Transverse colon (tissue), 4 donors: ENCODE measurements at regions not wholly inside any gene's neighbourhood (a gene's known extent, or its start where the extent isn't known, plus 50 kb on each side); places are given as distances from the start of the nearest gene placed in this dataset.

Experiments
- DNase-seq: peaks from one replicate; pipeline ENCODE4 v3.0.0-alpha.2; 2019
- H3K27ac ChIP-seq, 4 donors: fragments of 200-600 bp; sonication (generic); 2 replicates each; pipeline ENCODE4 v1.5.1; 2016 to 2018; ENCODE audit warnings: inconsistent platforms in 4 of 4
- H3K27me3 ChIP-seq: fragments of 200-600 bp; sonication (generic); 2 replicates; pipeline ENCODE4 v1.5.1; 2017; ENCODE audit warnings: inconsistent platforms
- H3K36me3 ChIP-seq, 4 donors: fragments of 200-600 bp; sonication (generic); 2 replicates each; pipeline ENCODE4 v1.5.1; 2017 to 2019; ENCODE audit warnings: inconsistent platforms in 4 of 4
- H3K4me1 ChIP-seq, 4 donors: fragments of 200-600 bp; sonication (generic); 2 replicates each; pipeline ENCODE4 v1.5.1; 2017 to 2020; ENCODE audit warnings: inconsistent platforms in 4 of 4
- H3K4me3 ChIP-seq, 4 donors: fragments of 200-600 bp; sonication (generic); 1 replicate in 1 of 4; 2 replicates in 3 of 4; pipeline versions ENCODE4 v1.5.1 to v1.6.1; 2017 to 2019; ENCODE audit warnings: inconsistent platforms in 4 of 4
- H3K9me3 ChIP-seq, 2 donors: fragments of 200-600 bp; sonication (generic); 2 replicates each; pipeline ENCODE4 v1.5.1; 2017 to 2019; ENCODE audit warnings: inconsistent platforms in 2 of 2
- EP300 ChIP-seq: sonication (generic); formaldehyde crosslinking; IDR thresholded peaks from one replicate; pipeline ENCODE4 v1.6.1; 2017; ENCODE audit warnings: antibody characterized with exemption, low read depth
- POLR2A ChIP-seq: fragments of 450-650 bp; IDR thresholded peaks from one replicate; pipeline ENCODE4 v1.6.1; 2016; ENCODE audit warnings: antibody characterized with exemption, mild to moderate bottlenecking, moderate library complexity
- POLR2AphosphoS5 ChIP-seq, 3 donors: sonication (generic); formaldehyde crosslinking; IDR thresholded peaks; one replicate each; pipeline ENCODE4 v1.6.1; 2016; ENCODE audit warnings: antibody characterized with exemption in 3 of 3
- WGBS, 2 donors: methylation state at CpG; one replicate each; pipeline ENCODE4 v1.1.5; 2018; ENCODE audit warnings: low coverage in 1 of 2; 5-methylcytosine and 5-hydroxymethylcytosine counted together
- in situ Hi-C, 4 donors: fragments of 200-750 bp; cut with MboI; loops; one replicate each; pipeline versions ENCODE4 v1.15.0 to v1.15.1; 2017; ENCODE audit warnings: low sequenced_read_pairs in 3 of 4, low pct_ligation_motif_present in 1 of 4, low pct_unique_long_range_greater_than_20kb in 1 of 4
- intact Hi-C: fragments of 100-400 bp; cut with DNase I; formaldehyde crosslinking; loops from one replicate; pipeline ENCODE4 v1.15.1; 2023; ENCODE audit warnings: low total_unique reads
- TF ChIP-seq, protein P1 (sequence below), 5 experiments: fragments of 200-600 bp in 3 of 5; fragments of 450-650 bp in 2 of 5; sonication (generic) in 3 of 5; IDR thresholded peaks; 1 replicate in 2 of 5; 2 replicates in 3 of 5; pipeline ENCODE4 v1.5.1; 2016 to 2017; ENCODE audit warnings: antibody characterized with exemption in 5 of 5, inconsistent platforms in 3 of 5, mild to moderate bottlenecking in 2 of 5, moderate library complexity in 1 of 5

- TF ChIP-seq POLR2A (no peak), EP300 (no peak), POLR2AphosphoS5 (IDR thresholded peaks at IDR 0.05) (no peak)
- TF ChIP-seq, protein P1, sequence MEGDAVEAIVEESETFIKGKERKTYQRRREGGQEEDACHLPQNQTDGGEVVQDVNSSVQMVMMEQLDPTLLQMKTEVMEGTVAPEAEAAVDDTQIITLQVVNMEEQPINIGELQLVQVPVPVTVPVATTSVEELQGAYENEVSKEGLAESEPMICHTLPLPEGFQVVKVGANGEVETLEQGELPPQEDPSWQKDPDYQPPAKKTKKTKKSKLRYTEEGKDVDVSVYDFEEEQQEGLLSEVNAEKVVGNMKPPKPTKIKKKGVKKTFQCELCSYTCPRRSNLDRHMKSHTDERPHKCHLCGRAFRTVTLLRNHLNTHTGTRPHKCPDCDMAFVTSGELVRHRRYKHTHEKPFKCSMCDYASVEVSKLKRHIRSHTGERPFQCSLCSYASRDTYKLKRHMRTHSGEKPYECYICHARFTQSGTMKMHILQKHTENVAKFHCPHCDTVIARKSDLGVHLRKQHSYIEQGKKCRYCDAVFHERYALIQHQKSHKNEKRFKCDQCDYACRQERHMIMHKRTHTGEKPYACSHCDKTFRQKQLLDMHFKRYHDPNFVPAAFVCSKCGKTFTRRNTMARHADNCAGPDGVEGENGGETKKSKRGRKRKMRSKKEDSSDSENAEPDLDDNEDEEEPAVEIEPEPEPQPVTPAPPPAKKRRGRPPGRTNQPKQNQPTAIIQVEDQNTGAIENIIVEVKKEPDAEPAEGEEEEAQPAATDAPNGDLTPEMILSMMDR (IDR thresholded peaks at IDR 0.05), result no peak
- no peak for DNase-seq
- intact Hi-C loops, result no loop called here
- 71 to 78% methylated on average over 1 of the region's 1 CpG for WGBS, 2 donors
- H3K9me3 ChIP-seq, result no peaks in the 10 kb centered on the region
- H3K36me3 ChIP-seq, result no peaks in the 10 kb centered on the region
- H3K27ac ChIP-seq, result no peak overlapping the region
- no peaks in the 10 kb centered on the region for H3K27me3 ChIP-seq
- in situ Hi-C loops, result no loop called here
- H3K4me1 ChIP-seq, result no peaks in the 10 kb centered on the region
- no peak overlapping the region for H3K4me3 ChIP-seq
Observed at GRCh38 chrX:21167494-21167893, 206.7 kb upstream of the CNKSR2 start.

DNA sequence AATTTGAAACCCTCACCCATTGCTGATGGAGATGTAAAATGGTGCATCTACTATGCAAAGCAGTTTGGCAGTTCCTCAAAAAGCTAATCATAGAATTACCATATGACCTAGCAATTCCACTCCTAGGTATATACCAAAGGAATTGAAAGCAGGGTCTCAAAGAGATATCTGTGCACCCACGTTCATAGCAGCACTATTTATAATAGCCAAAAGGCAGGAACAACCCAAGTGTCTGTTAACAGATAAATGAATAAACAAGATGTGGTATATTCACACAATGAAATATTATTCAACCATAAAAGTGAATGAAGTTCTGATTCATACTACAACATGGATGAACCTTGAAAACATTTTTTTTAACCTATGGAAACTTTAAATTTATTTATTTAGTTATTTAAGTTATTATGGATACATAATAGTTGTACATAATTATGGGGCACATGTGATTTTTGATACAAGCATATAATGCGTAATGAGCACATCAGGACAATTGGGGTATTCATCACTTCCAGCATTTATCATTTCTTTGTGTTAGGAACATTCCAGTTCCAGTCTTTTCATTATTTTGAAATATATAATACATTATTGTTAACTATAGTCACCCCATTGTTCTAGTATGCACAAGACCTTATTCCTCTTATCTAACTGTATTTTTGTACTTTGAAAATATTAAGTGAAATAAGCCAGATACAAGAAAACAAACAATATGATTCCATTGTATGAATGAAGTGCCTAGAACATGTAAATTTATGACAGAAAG lies 205.6 kb upstream of the CNKSR2 start:
- no peak overlapping the region for H3K4me3 ChIP-seq
- 47 to 60% methylated on average over 2 of the region's 2 CpGs for WGBS, 2 donors
- in situ Hi-C loops (no loop called here), intact Hi-C loops (no loop called here)
- no peaks in the 10 kb centered on the region for H3K36me3 ChIP-seq
- H3K9me3 ChIP-seq, result no peaks in the 10 kb centered on the region
- no peak overlapping the region for H3K27ac ChIP-seq
- no peak for TF ChIP-seq EP300
- TF ChIP-seq POLR2A, result no peak
- TF ChIP-seq, protein P1 (IDR thresholded peaks at IDR 0.05), result no peak
- no peak for TF ChIP-seq POLR2AphosphoS5 (IDR thresholded peaks at IDR 0.05)
- no peaks in the 10 kb centered on the region for H3K27me3 ChIP-seq
- no peaks in the 10 kb centered on the region for H3K4me1 ChIP-seq
- no peak for DNase-seq

GRCh38 chrX:21171181-21171580 lies 203.0 kb upstream of the CNKSR2 start:
- Histone ChIP-seq H3K9me3 (no peaks in the 10 kb centered on the region), H3K36me3 (no peaks in the 10 kb centered on the region), H3K4me3 (no peak overlapping the region), H3K27ac (no peak overlapping the region), H3K27me3 (no peaks in the 10 kb centered on the region), H3K4me1 (no peaks in the 10 kb centered on the region)
- in situ Hi-C loops (no loop called here), intact Hi-C loops (no loop called here)
- 60% methylated on average over 4 of the region's 4 CpGs for WGBS, 2 donors
- TF ChIP-seq, protein P1 (IDR thresholded peaks at IDR 0.05), result no peak
- TF ChIP-seq EP300, result no peak
- TF ChIP-seq POLR2AphosphoS5 (IDR thresholded peaks at IDR 0.05), result no peak
- no peak for TF ChIP-seq POLR2A
- no peak for DNase-seq

GRCh38 chrX:21174439-21174838 lies 199.8 kb upstream of the CNKSR2 start:
- H3K4me1 ChIP-seq, result no peaks in the 10 kb centered on the region
- intact Hi-C loops (no loop called here), in situ Hi-C loops (no loop called here)
- no peak for DNase-seq
- WGBS, 2 donors, result 58% methylated on average over 1 of the region's 1 CpG; no CpG with 5 or more reads in 1 of the 2 donors
- TF ChIP-seq, protein P1 (IDR thresholded peaks at IDR 0.05), result no peak
- no peak for TF ChIP-seq EP300
- TF ChIP-seq POLR2AphosphoS5 (IDR thresholded peaks at IDR 0.05), result no peak
- TF ChIP-seq POLR2A, result no peak
- H3K27ac ChIP-seq, result no peak overlapping the region
- no peak overlapping the region for H3K4me3 ChIP-seq
- no peaks in the 10 kb centered on the region for H3K9me3 ChIP-seq
- H3K27me3 ChIP-seq, result no peaks in the 10 kb centered on the region
- no peaks in the 10 kb centered on the region for H3K36me3 ChIP-seq
